ENCODE measurements at regions not wholly inside any gene's neighbourhood (a gene's known extent, or its start where the extent isn't known, plus 50 kb on each side); places are given as distances from the start of the nearest gene placed in this dataset.
"Not testable (repeated sequence)": the region's sequence is repeated elsewhere in the genome, so short reads cannot be mapped to it uniquely, and the experiment has no call there.

DNA sequence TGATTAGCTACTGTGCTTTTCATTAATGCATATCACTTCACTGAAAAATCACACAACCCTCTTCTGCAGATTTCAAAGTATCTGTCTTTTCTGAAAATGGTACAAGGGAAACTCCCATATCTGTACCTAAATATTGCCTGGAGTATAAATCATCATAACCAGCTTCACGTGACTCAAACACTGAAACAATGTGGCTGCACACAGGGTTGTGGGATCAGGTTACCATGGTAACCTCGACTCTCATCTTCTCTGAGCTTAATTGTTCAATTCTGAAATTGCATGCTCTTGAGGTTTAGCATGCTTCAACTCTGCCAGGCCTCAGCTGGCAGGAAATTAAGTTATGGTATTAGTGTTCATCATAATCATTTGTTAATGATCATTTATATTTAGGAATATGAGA, 77.5 kb upstream of the CPSF6 start:
- no peak overlapping the region for H3K4me3 ChIP-seq (ENCODE audit: low read length)
- DNase-seq (ENCODE audit: low read depth, low spot score), result peak; percentile 69

DNA sequence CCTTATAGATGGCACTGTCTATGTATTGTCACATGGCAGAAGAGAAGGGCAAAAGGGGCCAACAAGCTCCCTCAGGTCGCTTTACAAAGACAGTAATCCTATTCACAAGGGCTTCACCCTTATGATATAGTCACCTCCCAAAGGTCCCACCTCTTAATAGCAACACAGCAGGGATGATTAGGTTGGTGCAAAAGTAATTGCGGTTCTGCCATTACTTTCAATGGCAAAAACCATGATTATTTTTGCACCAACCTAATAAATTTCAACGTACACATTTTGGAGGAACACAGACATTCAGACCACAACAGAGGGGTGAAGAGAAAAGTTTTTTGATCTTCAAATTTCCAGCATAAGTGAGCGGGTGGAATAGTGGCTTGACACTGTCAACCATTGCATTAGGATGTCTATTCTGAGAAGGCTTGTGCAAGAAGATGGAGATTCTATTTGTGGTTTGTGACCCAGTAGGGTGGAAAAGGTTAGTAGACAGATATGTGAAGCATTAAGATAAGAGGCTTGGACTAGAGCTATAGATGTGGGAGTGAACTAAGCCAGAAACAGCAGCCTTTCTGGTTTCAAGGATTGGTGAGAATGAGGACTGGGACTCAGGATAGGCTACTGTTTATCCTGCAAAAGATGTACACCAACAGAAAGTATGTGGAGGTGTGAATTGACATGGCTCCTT, 75.5 kb upstream of the CPSF6 start:
- DNase-seq (ENCODE audit: low read depth, low spot score), result no peak
- H3K4me3 ChIP-seq (ENCODE audit: low read length), result no peak overlapping the region

DNA sequence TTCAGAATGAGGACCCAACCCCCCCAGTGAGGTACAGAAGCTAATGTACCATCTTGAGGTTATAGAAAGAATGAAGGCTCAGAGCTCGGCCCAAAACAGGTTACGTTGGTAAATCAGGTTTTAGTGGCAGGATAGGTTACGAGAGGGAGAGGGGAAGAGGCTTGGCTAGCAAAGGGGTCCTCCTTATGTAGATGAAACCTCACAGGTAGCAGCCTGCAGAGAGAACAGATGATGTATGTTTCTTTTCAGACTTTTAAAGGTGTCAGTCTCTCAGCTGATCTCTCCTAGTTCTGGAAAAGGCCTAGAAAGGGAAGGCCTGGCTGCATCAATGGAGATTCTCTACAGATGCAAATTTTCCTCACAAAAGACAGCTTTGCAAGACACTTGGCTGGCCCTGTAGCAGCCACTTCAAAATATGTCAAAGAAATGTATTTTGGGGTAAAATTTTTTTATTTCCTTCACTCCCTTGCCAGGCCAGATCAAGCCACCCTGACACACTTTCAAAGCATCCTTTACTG, 71.7 kb upstream of the CPSF6 start:
- DNase-seq (ENCODE audit: low read depth, low spot score), result no peak
- no peak overlapping the region for H3K4me3 ChIP-seq (ENCODE audit: low read length)

DNA sequence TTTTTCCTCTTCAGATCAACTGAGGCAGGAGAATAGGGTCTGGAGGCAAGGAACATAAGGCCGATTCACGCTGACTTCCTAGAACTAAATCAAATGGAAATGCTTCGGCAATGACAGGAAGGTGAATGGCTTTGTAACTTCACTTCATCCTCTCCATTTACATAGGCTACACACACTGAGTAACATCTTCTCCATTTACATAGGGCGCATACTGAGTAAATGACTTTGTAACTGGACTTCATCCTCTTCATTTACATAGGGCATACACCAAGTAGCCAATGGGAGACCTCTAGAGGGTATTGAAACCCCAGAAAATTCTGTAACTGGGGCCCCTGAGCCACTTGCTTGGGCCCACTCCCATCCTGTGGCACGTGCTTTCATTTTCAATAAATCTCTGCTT, 71.0 kb upstream of the CPSF6 start:
- no peak for DNase-seq (ENCODE audit: low read depth, low spot score)
- H3K4me3 ChIP-seq (ENCODE audit: low read length), result no peak overlapping the region

DNA sequence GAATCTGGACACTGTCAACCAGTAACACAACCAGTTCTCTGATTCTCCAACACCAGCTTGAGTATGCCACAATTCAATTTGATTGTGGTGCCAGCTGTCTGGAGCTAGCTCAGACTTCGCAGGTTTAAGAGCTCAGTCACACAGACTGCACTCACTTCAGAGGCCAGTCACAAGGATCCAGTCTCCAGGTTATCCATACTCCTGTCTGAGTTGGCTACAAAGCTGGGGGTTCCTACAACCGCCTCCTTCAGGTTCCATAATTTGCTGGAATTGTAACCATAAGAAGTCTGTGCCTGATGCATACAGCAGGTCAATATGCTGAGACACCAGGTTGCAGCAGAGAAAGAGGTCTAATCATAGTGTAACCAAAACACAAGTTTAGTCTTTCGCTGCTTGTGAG, 70.5 kb upstream of the CPSF6 start:
- H3K4me3 ChIP-seq (ENCODE audit: low read length), result no peak overlapping the region
- no peak for DNase-seq (ENCODE audit: low read depth, low spot score)

DNA sequence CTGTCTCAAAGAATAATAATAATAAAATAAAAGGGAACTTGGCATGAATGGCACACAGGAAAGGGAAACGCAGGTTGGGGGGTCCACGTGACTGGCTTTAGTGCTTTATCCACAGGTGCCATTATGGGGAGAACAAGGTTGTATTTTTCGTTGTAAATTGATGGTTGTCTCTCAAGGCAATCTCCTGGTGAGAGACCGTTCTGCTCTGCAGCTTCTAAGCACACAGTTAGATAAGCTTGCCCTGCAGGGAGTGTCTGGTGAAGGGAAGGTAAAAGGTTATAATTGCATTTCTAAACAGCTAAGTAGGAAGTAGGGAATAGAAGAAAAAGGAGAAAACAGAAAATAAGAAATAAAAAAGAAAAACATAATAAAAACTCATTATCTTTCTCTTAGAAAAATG, 69.1 kb upstream of the CPSF6 start:
- no peak for DNase-seq (ENCODE audit: low read depth, low spot score)
- H3K4me3 ChIP-seq (ENCODE audit: low read length), result no peak overlapping the region

DNA sequence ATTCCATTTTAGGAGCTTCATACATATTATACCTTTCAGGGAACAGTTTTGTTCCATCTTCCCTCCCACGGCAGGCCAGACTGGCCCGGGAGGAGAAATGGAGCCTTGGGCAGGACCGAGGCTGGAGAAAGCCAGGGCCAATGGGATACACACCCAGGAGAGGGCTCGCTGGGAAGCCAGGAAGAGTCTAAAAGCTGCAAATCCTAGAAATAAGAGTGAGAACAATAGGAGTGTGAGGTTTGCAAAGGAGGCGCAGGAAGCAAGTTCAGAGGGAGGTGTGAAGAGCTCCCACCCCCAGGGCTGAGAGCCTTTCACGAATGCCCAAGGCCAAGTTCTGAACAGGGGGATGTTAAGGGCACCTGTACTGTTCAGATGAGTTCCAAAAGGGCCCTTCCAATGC, 67.5 kb upstream of the CPSF6 start:
- no peak for DNase-seq (ENCODE audit: low read depth, low spot score)
- H3K4me3 ChIP-seq (ENCODE audit: low read length), result no peak overlapping the region

DNA sequence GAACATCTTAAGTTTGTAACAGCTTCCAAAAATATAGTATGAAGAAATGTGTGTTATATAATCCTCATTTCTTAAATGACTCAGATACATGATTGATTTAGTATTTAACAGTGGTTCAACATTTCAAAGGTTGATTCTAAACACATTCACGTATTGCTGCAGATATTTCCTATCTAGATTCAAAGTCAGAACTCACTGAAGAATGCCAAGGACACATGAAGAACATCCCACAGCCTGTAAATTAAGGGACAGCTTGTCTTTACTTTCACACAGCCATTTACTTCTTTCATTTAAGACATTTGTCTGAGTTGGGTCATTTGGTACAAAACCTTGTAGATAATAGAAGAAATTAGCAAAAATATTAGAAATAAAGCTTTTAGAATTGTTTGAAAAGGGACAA, 66.9 kb upstream of the CPSF6 start:
- DNase-seq (ENCODE audit: low read depth, low spot score), result no peak
- H3K4me3 ChIP-seq (ENCODE audit: low read length), result no peak overlapping the region

DNA sequence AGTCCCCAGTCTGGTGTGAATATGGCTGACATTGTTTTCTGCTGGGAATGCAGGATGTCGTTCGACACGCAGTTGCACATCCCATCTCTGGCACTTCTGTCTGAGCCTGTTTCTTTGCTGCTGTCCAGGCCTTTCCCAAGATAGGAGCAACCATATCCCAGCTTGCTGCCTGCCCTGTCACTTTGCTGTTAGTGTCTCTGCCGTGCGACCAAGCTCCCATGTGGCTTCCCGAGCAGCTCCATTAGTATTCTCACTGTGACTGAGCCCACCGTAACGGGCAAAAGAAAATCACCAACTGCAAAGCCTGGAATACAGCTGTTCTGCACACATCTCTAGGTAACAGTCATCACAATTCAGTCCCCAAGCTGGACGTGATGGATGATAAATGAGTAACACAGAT, 66.0 kb upstream of the CPSF6 start:
- no peak for DNase-seq (ENCODE audit: low read depth, low spot score)
- no peak overlapping the region for H3K4me3 ChIP-seq (ENCODE audit: low read length)

DNA sequence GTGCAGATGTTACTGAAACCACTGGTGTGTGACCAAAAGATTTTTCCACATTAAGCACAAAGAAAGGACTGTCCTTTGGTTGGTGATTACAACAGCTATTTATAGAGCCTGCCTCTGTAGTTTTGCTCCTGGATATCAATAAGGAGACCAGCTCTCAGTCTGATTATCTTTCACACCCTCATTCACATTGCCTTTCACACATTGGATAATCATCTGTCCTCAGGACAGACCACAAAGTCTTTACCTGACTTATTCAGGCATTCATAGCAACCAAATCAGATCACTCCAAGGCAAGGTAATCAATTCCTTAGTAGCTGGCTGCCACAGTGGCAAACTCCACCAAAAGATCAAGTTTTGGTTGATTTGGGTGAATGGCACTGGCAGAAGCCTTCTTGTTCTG, 59.6 kb upstream of the CPSF6 start:
- DNase-seq (ENCODE audit: low read depth, low spot score), result no peak
- no peak overlapping the region for H3K4me3 ChIP-seq (ENCODE audit: low read length)

DNA sequence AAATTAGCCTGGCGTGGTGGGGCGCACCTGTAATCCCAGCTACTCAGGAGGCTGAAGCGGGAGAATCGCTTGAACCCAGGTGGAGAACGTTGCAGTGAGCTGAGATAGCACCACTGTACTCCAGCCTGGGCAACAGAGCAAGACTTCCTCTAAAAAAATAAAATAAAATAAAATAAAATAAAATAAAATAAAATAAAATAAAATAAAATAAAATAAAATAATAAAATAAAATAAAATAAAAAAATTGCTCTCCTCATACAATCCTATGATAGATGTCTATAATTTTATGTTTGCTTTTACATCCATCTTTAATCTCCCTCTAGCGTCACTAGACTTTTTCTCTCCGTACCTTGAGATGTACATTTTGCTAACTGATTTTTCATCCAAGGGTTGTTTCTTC, 51.8 kb upstream of the CPSF6 start:
- H3K4me3 ChIP-seq (ENCODE audit: low read length); DNase-seq (ENCODE audit: low read depth, low spot score): not testable (repeated sequence)

DNA sequence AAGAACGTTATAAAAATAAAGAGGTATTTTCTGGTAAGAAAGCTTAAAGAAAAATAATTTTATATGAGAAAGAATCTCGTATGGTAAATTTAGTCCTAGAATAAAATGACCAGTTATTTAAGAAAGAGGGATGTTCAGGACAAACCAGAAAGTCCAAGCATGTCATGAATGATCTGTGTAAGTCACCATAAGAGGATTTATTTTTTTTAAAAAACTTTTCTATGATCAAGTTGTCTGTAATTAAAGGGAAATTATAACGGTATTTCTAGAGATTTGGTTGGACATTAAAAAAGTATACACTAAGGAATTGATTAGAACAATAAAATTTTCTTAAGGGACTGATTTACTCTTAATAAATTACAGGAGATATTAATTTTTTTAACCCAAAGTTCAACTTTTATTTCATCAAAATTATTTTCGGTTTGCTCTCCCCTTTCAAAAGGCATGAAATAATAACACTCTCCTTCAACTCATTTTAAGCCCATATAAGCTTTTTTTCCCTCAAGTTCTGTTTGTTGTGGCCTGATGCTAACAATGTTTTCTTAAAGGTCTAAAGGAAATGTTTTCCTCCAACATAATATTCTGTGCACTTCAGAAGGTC, 49.9 kb upstream of the CPSF6 start:
- H3K4me3 ChIP-seq (ENCODE audit: low read length), result no peak overlapping the region
- no peak for DNase-seq (ENCODE audit: low read depth, low spot score)

Measured in Jurkat, Clone E6-1 (cell line).